GM03348 (cell line): ENCODE measurements at regions not wholly inside any gene's neighbourhood (a gene's known extent, or its start where the extent isn't known, plus 50 kb on each side); places are given as distances from the start of the nearest gene placed in this dataset.

Source experiments
- DNase-seq: peaks from one replicate; pipeline ENCODE4 v3.0.0; 2012; ENCODE audit warnings: low spot score

DNA sequence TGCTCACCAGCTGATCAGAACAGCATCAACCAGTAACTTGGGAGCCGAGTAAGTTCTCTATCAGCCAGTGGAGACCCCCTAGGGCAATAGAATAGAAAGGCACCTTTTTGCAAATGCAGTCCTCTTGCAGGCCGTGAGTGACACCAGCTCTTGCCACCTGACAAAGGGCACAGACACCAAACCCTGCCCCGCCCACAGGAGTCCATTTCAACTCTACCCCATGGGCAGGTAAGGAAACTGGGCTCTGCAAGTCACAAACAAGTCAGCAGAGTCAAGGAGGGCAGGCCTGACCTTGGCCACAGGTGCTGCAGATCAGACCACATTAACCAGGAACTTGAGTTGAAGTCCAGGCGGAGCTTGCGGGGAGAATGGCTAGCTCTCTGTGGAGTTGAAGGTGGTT is 77.4 kb upstream of the SPATA13 start:
- DNase-seq = no peak

DNA sequence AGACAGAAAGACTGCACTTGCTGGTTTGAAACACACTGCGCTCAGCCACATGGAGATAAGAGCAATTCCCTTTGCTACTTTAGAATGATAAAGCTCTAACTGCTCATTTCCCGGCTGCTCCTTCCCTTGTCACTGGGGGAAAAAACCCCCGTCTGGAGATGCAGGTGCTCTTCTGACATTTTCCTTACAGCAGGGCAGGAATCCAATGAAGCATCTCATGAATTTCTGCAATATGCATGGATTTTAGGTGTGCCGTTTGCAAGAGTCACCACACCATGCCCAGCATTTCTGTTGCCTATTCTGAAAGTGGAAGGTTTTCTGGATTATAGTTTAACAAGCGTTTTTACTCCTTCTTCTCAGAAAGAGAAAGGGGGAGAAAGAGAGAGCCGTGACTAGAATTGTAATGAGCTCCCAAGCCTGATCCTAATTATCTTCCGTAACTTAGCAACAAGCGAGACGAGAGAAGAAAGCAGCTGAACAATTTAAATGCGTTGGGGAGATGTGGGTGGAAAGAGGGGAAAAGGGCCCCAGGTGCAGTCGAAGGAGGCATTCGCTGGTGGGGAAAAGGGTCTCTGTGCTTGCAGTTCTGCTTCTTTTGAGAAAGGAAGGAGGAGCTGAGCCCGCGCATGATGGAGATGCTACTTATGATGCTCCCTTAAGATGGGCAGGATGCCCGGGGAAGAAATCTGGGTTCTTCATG is 76.6 kb upstream of the SPATA13 start:
- DNase-seq = no peak

DNA sequence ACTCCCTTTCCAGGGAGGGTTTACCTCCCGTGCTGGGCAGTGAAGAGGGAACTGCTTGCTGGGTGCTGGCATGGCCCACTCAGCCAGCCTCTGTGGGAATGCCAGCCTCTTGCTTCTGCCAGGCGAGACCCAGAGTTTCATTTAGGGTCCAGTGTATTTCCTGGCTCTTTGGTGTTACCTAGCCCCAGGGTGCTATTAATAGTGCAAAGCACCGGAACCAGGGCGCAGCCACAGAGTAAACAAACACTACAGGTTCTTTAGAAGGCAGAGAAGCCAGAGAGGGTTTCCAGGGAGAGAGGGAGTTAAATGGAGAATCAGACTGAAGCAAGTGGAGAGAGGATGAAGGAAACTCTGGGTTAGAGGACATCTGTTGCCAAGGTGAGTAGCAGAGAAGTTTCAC is 74.9 kb upstream of the SPATA13 start:
- no peak for DNase-seq

DNA sequence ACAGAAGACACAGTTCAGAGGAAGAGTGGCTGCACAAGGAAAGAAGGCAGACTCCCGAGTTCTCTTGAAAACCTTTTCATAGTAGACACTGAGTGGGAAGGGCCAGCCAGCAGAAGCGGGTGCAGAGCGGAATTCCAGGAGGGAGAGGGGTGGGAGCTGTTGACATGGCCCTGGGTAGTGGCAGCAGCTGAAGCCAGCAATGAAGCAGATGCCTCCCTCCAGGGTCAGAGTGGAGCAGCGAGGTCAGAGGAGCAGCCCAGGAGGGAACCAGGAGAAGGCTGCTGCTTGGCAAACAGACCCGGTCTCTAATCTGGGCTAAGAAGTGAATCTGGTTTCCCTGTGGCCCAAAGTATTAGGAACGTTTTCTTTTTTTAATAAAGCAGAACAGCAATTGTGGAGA is 73.9 kb upstream of the SPATA13 start:
- DNase-seq = no peak

GRCh38 chr13:24087605-24088225 is 72.8 kb upstream of the SPATA13 start:
- no peak for DNase-seq

DNA sequence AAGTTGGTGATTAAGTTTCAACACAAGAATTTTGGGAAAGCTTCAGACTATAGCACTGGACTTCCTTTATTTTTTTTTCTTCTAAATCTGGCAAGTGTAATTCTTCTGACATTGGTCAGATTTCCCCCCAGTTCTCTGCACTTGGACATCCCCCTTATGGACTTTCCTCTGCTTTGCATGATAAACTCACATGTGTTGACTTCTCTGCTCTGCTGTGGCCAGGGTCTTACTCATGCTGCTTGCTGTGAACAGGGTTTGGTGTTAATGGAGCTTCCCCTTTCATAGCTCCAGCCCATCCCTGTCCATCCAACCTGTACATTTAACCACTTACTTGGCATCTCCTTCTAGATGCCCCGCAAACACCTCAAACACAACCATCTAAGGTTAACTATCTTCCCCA is 70.5 kb upstream of the SPATA13 start:
- no peak for DNase-seq

GRCh38 chr13:24091080-24091479 is 69.4 kb upstream of the SPATA13 start:
- DNase-seq = no peak

GRCh38 chr13:24092108-24092507 is 68.4 kb upstream of the SPATA13 start:
- DNase-seq = no peak

DNA sequence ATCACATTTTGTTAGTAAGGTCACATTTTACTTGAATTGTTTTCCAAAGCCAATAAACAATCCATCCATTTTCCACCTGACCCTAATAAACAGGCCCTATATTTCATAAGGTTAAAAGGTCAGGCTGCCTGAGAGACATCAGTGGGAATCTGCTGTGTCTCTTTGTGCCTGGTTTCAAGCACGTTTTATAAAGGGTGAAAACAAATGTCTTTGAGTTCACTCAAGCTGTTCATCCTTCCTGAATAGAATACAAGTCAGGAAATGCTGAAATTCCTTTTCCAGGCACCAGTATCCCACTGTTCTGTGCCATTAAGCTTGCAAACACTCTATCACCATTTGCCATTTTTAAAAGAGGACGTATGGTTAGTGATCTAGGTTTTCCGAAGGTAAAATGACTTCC is 67.5 kb upstream of the SPATA13 start:
- DNase-seq = no peak

DNA sequence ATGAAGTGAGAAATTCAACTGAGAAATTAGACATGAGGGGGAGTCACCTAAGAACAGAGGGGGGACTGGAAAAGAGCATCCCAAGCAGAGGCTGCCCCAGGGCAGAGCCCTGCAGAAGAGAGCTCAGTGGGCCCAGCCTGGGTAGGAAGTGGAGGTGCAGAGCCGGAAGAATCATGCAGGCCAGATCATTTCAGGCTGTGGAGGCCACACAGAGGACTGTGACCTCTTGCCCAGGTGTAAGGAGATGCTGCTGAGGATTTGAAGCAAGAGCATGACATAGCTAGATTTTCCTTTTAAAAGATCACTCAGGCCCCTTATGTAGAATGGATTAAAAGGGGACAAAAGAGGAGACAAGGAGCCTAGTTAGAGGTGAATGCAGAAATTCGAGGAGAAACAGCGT is 63.9 kb upstream of the SPATA13 start:
- DNase-seq = no peak

GRCh38 chr13:24097064-24097463 is 63.5 kb upstream of the SPATA13 start:
- DNase-seq = peak; percentile 76

DNA sequence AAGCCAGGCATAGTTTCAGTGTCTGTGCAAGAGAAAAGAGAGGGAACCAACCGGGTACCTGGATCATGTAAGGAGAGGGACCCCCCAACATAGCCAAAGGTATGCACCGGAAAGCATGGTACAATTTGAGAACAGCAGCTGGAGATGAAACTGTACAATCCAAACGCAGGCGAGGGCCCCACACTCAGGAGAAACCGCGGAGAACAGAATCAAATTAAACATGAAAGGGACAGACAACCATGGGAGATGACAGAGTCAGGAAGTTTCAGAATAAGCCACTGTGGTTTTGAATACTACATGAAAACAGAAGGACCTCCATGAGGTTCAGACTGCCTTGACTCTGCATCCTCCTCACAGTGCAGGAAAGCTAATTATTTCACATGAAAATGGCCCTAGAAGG is 62.9 kb upstream of the SPATA13 start:
- DNase-seq = no peak

- no peak for DNase-seq
These were observed 61.0 kb upstream of the SPATA13 start for GRCh38 chr13:24099490-24099889.

DNA sequence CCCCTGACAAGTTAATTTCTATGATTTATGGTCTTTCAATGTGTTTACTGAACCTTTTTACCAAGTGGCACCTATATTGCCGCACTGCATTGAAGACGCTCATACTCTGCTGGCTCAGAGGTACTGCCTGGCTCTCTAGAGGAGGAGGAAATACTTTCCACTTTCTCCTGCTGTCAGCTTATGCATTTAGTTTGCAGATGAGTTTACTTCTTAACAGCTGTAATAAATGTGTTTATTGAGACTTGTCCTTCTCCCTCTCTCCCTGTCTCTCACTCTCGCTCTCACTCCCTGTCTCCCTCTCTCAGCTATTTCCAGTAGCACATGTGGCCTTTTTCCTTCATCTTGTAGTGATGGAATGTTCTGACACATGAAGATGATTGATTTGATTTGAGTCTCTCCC is 60.3 kb upstream of the SPATA13 start:
- DNase-seq = no peak

GRCh38 chr13:24103782-24104372 is 56.6 kb upstream of the SPATA13 start:
- DNase-seq = no peak

GRCh38 chr13:24104723-24105122 is 55.8 kb upstream of the SPATA13 start:
- DNase-seq = no peak

GRCh38 chr13:24106429-24106828 is 54.1 kb upstream of the SPATA13 start:
- DNase-seq = no peak

DNA sequence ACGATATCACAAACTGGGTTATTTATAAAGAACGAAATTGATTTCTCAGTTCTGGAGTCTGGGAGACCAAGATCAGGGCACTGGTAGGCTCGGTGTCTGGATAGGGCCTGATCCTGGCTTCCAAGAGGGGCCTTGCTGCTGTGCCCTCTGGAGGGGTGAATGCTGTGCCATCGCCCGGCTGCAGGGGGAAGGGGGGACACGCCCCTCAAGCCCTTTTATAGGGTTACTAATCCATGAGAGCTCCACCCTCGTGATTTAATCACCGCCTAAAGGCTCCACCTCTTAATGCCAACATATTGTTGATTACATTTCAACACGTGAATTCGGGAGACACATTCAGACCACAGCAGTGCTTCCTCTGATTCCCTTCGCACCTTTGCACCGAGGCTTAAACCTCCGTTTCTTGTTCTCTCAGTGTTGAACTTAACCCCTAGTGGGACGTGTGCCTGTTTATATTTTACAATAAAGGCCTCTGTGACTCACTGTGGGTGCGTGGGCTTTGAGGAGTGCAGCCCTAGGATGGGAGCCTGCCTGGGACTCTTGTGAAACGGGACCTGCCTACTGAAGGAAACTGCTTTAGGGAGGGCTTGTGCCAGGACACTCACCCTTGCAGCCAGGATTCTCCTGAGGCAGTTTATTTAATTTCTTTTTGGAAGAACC is 52.4 kb upstream of the SPATA13 start:
- no peak for DNase-seq

- DNase-seq = no peak
These were observed 51.9 kb upstream of the SPATA13 start for GRCh38 chr13:24108615-24108965.

GRCh38 chr13:24110011-24110410 is 50.5 kb upstream of the SPATA13 start:
- no peak for DNase-seq
